A673 (cell line): ENCODE measurements at regions not wholly inside any gene's neighbourhood (a gene's known extent, or its start where the extent isn't known, plus 50 kb on each side); places are given as distances from the start of the nearest gene placed in this dataset.
"Not testable (repeated sequence)": the region's sequence is repeated elsewhere in the genome, so short reads cannot be mapped to it uniquely, and the experiment has no call there.

ENCODE experiments used
- BruUV-seq: library from RNA; stranded (reverse); fragments of 400-500 nt; replicated peaks from 2 replicates; lab custom pipeline; 2021; lab: Mats Ljungman, UMichigan
- CTCF ChIA-PET: fragments of 300-600 bp; sonication (Branson Sonifier 250); formaldehyde crosslinking; loops from one replicate; lab custom pipeline; 2022; ENCODE audit warnings: antibody characterized with exemption; lab: Charles Lee
- POLR2A ChIA-PET: fragments of 300-600 bp; sonication (Branson Sonifier 250); formaldehyde crosslinking; loops from one replicate; lab custom pipeline; 2022; ENCODE audit warnings: antibody characterized with exemption; ENCODE audit not compliant: low non-redundant PET; lab: Charles Lee
- DNase-seq: peaks from one replicate; pipeline ENCODE4 v3.0.0-alpha.2; 2015; ENCODE audit warnings: low spot score
- H3K27ac ChIP-seq: fragments of 200-600 bp; sonication (generic); 2 replicates; pipeline ENCODE4 v1.5.1; 2016; ENCODE audit warnings: mixed run types, low read depth, mild to moderate bottlenecking, mixed read lengths, antibody characterized with exemption, low read length; ENCODE audit not compliant: poor library complexity, severe bottlenecking
- H3K27me3 ChIP-seq: fragments of 200-600 bp; sonication (generic); replicated peaks from 2 replicates; pipeline ENCODE4 v1.6.1; 2017; ENCODE audit warnings: mixed run types, low read depth, mild to moderate bottlenecking, mixed read lengths, antibody characterized with exemption, low read length; ENCODE audit not compliant: insufficient read depth, poor library complexity
- H3K36me3 ChIP-seq: fragments of 200-600 bp; sonication (generic); 2 replicates; pipeline ENCODE4 v1.6.1; 2016; ENCODE audit warnings: mixed run types, mild to moderate bottlenecking, mixed read lengths, antibody characterized with exemption, low read length; ENCODE audit not compliant: insufficient read depth, poor library complexity, severe bottlenecking
- H3K4me1 ChIP-seq: fragments of 200-600 bp; sonication (generic); 2 replicates; pipeline ENCODE4 v1.6.1; 2017; ENCODE audit warnings: mixed run types, mild to moderate bottlenecking, mixed read lengths, antibody characterized with exemption, low read length; ENCODE audit not compliant: insufficient read depth, poor library complexity, severe bottlenecking
- H3K4me3 ChIP-seq: fragments of 200-600 bp; sonication (generic); 2 replicates; pipeline ENCODE4 v1.5.1; 2016; ENCODE audit warnings: low read depth, mixed run types, mild to moderate bottlenecking, mixed read lengths, low read length; ENCODE audit not compliant: poor library complexity, severe bottlenecking
- H3K9me3 ChIP-seq: fragments of 200-600 bp; sonication (generic); 2 replicates; pipeline ENCODE4 v1.6.1; 2016; ENCODE audit warnings: mixed run types, low read depth, mild to moderate bottlenecking, mixed read lengths, antibody characterized with exemption, low read length; ENCODE audit not compliant: poor library complexity, severe bottlenecking
- CTCF ChIP-seq: fragments of 300-800, 200-600 bp; sonication (generic); conservative IDR thresholded peaks from 2 replicates; pipeline ENCODE4 v1.5.1; 2017; ENCODE audit warnings: low read depth, mild to moderate bottlenecking, antibody characterized with exemption, low read length, moderate library complexity, mixed read lengths
- EZH2 ChIP-seq: fragments of 200-600 bp; sonication (generic); IDR thresholded peaks from 2 replicates; pipeline ENCODE4 v1.6.1; 2017; ENCODE audit warnings: borderline replicate concordance, low read depth, mild to moderate bottlenecking, mixed read lengths, antibody characterized with exemption, low read length; ENCODE audit not compliant: poor library complexity, severe bottlenecking
- intact Hi-C: fragments of 100-400 bp; cut with micrococcal nuclease; formaldehyde crosslinking; loops from one replicate; pipeline ENCODE4 v1.10.0; 2022; ENCODE audit not compliant: unreplicated experiment

GRCh38 chr2:104976603-104977120, 61.2 kb upstream of the MRPS9 start:
- intact Hi-C loops: no loop called here
- CTCF ChIA-PET: no interaction called here
- POLR2A ChIA-PET: no interaction called here
- Histone ChIP-seq H3K27me3 (no peaks in the 10 kb centered on the region), H3K4me3 (no peak overlapping the region), H3K36me3 (no peaks in the 10 kb centered on the region), H3K9me3 (no peaks in the 10 kb centered on the region), H3K4me1 (no peaks in the 10 kb centered on the region), H3K27ac (no peak overlapping the region)
- BruUV-seq: no TSS peak
- TF ChIP-seq CTCF: peak; percentile 41
- TF ChIP-seq EZH2: no peak
- DNase-seq: peak; percentile 48

- no peaks in the 10 kb centered on the region for H3K9me3 ChIP-seq
- intact Hi-C loops: no loop called here
- ChIA-PET CTCF (no interaction called here), POLR2A (no interaction called here)
- TF ChIP-seq EZH2 (no peak), CTCF (no peak)
- BruUV-seq: no TSS peak
- no peak overlapping the region for H3K4me3 ChIP-seq
- no peak overlapping the region for H3K27ac ChIP-seq
- no peaks in the 10 kb centered on the region for H3K4me1 ChIP-seq
- DNase-seq: no peak
- no peaks in the 10 kb centered on the region for H3K27me3 ChIP-seq
- no peaks in the 10 kb centered on the region for H3K36me3 ChIP-seq
Observed at GRCh38 chr2:104977958-104978357, 59.9 kb upstream of the MRPS9 start.

GRCh38 chr2:104979786-104980185, 58.1 kb upstream of the MRPS9 start:
- H3K36me3 ChIP-seq, H3K27ac ChIP-seq, H3K4me1 ChIP-seq, H3K9me3 ChIP-seq, CTCF ChIA-PET, BruUV-seq, POLR2A ChIA-PET, DNase-seq, H3K4me3 ChIP-seq, H3K27me3 ChIP-seq, intact Hi-C loops: not testable (repeated sequence)

- no peak overlapping the region for H3K27ac ChIP-seq
- no peak overlapping the region for H3K4me3 ChIP-seq
- no peaks in the 10 kb centered on the region for H3K36me3 ChIP-seq
- TF ChIP-seq EZH2: no peak
- TF ChIP-seq CTCF: no peak
- no peaks in the 10 kb centered on the region for H3K4me1 ChIP-seq
- BruUV-seq: no TSS peak
- H3K9me3 ChIP-seq: no peaks in the 10 kb centered on the region
- no peak for DNase-seq
- H3K27me3 ChIP-seq: no peaks in the 10 kb centered on the region
- ChIA-PET POLR2A (no interaction called here), CTCF (no interaction called here)
- intact Hi-C loops: no loop called here
Observed at GRCh38 chr2:104982111-104982510, 55.8 kb upstream of the MRPS9 start.
